ENCODE measurements at regions not wholly inside any gene's neighbourhood (a gene's known extent, or its start where the extent isn't known, plus 50 kb on each side); places are given as distances from the start of the nearest gene placed in this dataset.
"Not testable (repeated sequence)": the region's sequence is repeated elsewhere in the genome, so short reads cannot be mapped to it uniquely, and the experiment has no call there.

- POLR2A ChIA-PET, result no interaction called here
- CTCF ChIA-PET, result no interaction called here
- H3K27ac Mint-ChIP-seq, result no peak overlapping the region
Observed at GRCh38 chr4:155038459-155038858, 170.0 kb upstream of the NPY2R start.

GRCh38 chr4:155039162-155039561, 169.3 kb upstream of the NPY2R start:
- intact Hi-C loops (cut with micrococcal nuclease), result no loop called here
- Mint-ChIP-seq H3K4me1 (no peaks in the 10 kb centered on the region), H3K4me3 (no peak overlapping the region), H3K36me3 (ENCODE audit: low read depth) (no peaks in the 10 kb centered on the region), H3K27me3 (no peaks in the 10 kb centered on the region), H3K9me3 (no peaks in the 10 kb centered on the region), H3K27ac (no peak overlapping the region)
- ChIA-PET CTCF (no interaction called here), POLR2A (no interaction called here)
- DNase-seq (no peak), ATAC-seq (ENCODE audit: low read depth) (no peak)
- no peak for TF ChIP-seq CTCF (IDR thresholded peaks at IDR 0.05)

More at GRCh38 chr4:155038459-155038858, 170.0 kb upstream of the NPY2R start:
- DNase-seq (no peak), ATAC-seq (ENCODE audit: low read depth) (no peak)
- H3K27me3 Mint-ChIP-seq, result no peaks in the 10 kb centered on the region
- H3K36me3 Mint-ChIP-seq (ENCODE audit: low read depth), result no peaks in the 10 kb centered on the region
- H3K9me3 Mint-ChIP-seq, result no peaks in the 10 kb centered on the region
- H3K4me3 Mint-ChIP-seq, result no peak overlapping the region
- H3K4me1 Mint-ChIP-seq, result no peaks in the 10 kb centered on the region
- intact Hi-C loops (cut with micrococcal nuclease), result no loop called here
- no peak for TF ChIP-seq CTCF (IDR thresholded peaks at IDR 0.05)

- intact Hi-C loops (cut with micrococcal nuclease), result no loop called here
- H3K9me3 Mint-ChIP-seq, result no peaks in the 10 kb centered on the region
- ATAC-seq (ENCODE audit: low read depth) (no peak), DNase-seq (no peak)
- no peak for TF ChIP-seq CTCF (IDR thresholded peaks at IDR 0.05)
- H3K27me3 Mint-ChIP-seq, result no peaks in the 10 kb centered on the region
- ChIA-PET CTCF (no interaction called here), POLR2A (no interaction called here)
- no peak overlapping the region for H3K27ac Mint-ChIP-seq
- H3K4me3 Mint-ChIP-seq, result no peak overlapping the region
- no peaks in the 10 kb centered on the region for H3K4me1 Mint-ChIP-seq
- H3K36me3 Mint-ChIP-seq (ENCODE audit: low read depth), result no peaks in the 10 kb centered on the region
Observed at GRCh38 chr4:155040031-155040430, 168.4 kb upstream of the NPY2R start.

- ATAC-seq (ENCODE audit: low read depth) (no peak), DNase-seq (no peak)
- intact Hi-C loops (cut with micrococcal nuclease), result no loop called here
- H3K27me3 Mint-ChIP-seq, result no peaks in the 10 kb centered on the region
- POLR2A ChIA-PET, result no interaction called here
- no peaks in the 10 kb centered on the region for H3K36me3 Mint-ChIP-seq (ENCODE audit: low read depth)
- H3K4me3 Mint-ChIP-seq, result no peak overlapping the region
- CTCF ChIA-PET, result no interaction called here
- no peak overlapping the region for H3K27ac Mint-ChIP-seq
- TF ChIP-seq CTCF (IDR thresholded peaks at IDR 0.05), result no peak
- H3K4me1 Mint-ChIP-seq, result no peaks in the 10 kb centered on the region
- no peaks in the 10 kb centered on the region for H3K9me3 Mint-ChIP-seq
Observed at GRCh38 chr4:155042014-155042413, 166.4 kb upstream of the NPY2R start.

- H3K9me3 Mint-ChIP-seq; CTCF ChIA-PET; intact Hi-C loops (cut with micrococcal nuclease); H3K27me3 Mint-ChIP-seq; H3K36me3 Mint-ChIP-seq (ENCODE audit: low read depth); H3K27ac Mint-ChIP-seq; ATAC-seq (ENCODE audit: low read depth); H3K4me3 Mint-ChIP-seq; DNase-seq; H3K4me1 Mint-ChIP-seq; POLR2A ChIA-PET: not testable (repeated sequence)
Observed at GRCh38 chr4:155044251-155044650, 164.2 kb upstream of the NPY2R start.

GRCh38 chr4:155047755-155048154, 160.7 kb upstream of the NPY2R start:
- peaks cover 6% of the 10 kb centered on the region for H3K9me3 Mint-ChIP-seq
- CTCF ChIA-PET, result no interaction called here
- H3K4me3 Mint-ChIP-seq, result no peak overlapping the region
- no peak for DNase-seq
- no peaks in the 10 kb centered on the region for H3K4me1 Mint-ChIP-seq
- TF ChIP-seq CTCF (IDR thresholded peaks at IDR 0.05), result no peak
- ATAC-seq (ENCODE audit: low read depth), result no peak
- POLR2A ChIA-PET, result no interaction called here
- H3K36me3 Mint-ChIP-seq (ENCODE audit: low read depth), result no peaks in the 10 kb centered on the region
- no peak overlapping the region for H3K27ac Mint-ChIP-seq
- intact Hi-C loops (cut with micrococcal nuclease), result no loop called here
- no peaks in the 10 kb centered on the region for H3K27me3 Mint-ChIP-seq

GRCh38 chr4:155054042-155054441, 154.4 kb upstream of the NPY2R start:
- H3K4me3 Mint-ChIP-seq; ATAC-seq (ENCODE audit: low read depth); H3K27ac Mint-ChIP-seq; POLR2A ChIA-PET; H3K27me3 Mint-ChIP-seq; H3K9me3 Mint-ChIP-seq; CTCF ChIA-PET; intact Hi-C loops (cut with micrococcal nuclease); H3K4me1 Mint-ChIP-seq; H3K36me3 Mint-ChIP-seq (ENCODE audit: low read depth); DNase-seq: not testable (repeated sequence)
